ENCODE measurements at regions not wholly inside any gene's neighbourhood (a gene's known extent, or its start where the extent isn't known, plus 50 kb on each side); places are given as distances from the start of the nearest gene placed in this dataset.

- TF ChIP-seq POLR2AphosphoS5 (IDR thresholded peaks at IDR 0.05; ENCODE audit: low read depth, low read length) = no peak
- no peak for TF ChIP-seq POLR2A (IDR thresholded peaks at IDR 0.05; ENCODE audit: low read depth, low read length)
Measured at GRCh38 chr21:35275776-35276175, 226.7 kb upstream of the RUNX1 start.

Measured in GM12892 (cell line).